T-helper 1 cell treated with Interleukin-12 subunit alpha and Interleukin-12 subunit beta and Interleukin-4 antibody, amounts not matched to agents 30 ng/mL and 1 ng/mL, for 36 hours (primary cell): ENCODE measurements at regions not wholly inside any gene's neighbourhood (a gene's known extent, or its start where the extent isn't known, plus 50 kb on each side); places are given as distances from the start of the nearest gene placed in this dataset.
"Not testable (repeated sequence)": the region's sequence is repeated elsewhere in the genome, so short reads cannot be mapped to it uniquely, and the experiment has no call there.

Source experiments
- intact Hi-C: fragments of 100-400 bp; cut with micrococcal nuclease; formaldehyde crosslinking; loops from one replicate; pipeline ENCODE4 v1.15.1; 2024

DNA sequence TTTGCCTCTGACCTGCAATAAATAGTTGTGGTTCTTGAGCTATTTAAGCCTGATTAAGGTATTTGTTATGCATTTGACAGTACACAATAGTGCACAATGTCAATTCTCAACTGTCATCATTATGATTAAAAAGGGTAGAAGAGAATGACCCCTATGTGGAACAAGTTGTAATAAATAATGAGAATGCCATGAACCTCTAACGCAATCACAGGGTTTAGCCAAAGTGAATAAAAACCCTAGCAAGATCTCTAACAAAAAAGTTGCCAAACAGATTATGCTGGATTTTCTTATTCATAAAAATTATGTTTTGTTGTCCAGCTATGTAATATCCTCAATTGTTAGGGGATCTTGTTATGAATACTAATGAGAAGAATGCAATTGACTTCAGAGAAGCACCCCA, 387.4 kb downstream of the GPAT3 start:
- intact Hi-C loops = no loop called here

DNA sequence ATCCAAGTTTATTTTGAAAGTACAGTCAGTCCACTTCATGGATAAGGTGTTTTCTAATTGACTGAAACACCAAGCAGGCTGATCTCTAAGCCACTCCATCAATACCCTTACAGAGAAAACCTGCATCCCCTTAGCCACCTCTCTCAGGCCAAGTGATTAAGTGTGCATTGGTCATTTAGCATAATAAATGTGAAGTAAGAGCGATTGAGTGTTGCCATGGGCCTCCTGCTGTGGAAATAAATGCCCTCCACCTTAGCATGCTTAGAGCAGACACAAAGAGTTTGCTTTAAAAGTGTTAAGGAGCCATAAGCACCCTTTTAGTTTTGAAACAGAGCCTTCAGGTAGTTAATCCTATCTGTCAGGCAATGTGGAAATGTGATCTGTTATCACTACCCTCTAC, 386.5 kb downstream of the GPAT3 start:
- intact Hi-C loops = no loop called here

DNA sequence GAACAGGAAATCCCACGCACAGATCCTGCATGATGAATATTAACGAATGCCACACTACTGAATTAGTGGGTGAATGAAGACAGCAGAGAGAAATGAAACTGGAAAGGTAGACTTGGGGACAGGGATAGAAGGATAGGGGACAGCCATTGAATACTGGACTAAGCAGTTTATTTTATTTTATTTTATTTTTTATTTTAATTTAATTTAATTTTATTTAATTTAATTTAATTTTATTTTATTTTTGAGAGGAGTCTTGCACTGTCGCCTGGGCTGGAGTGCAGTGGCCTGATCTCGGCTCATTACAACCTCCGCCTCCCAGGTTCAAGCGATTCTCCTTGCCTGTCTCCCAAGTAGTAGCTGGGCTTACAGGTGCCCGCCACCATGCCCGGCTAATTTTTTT, 385.2 kb downstream of the GPAT3 start:
- intact Hi-C loops = no loop called here

DNA sequence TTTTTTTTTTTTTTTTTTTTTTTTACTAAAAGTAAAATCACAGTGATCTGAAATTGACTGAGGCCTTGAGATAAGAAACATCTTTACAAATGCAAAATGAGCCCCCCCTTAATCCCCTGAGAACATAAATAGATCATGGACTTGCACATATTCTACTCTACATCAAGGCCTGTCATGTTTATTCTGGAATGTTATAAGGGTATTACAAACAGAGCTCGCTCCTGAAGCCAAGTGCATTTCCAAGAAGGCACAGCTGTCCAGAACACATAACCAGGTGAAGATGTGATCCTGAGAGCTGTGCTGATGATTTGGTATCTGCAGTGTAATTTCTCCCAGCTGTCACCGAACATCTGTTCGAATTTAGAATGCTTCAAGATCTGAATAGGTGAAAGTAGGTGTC, 384.5 kb downstream of the GPAT3 start:
- intact Hi-C loops = no loop called here

DNA sequence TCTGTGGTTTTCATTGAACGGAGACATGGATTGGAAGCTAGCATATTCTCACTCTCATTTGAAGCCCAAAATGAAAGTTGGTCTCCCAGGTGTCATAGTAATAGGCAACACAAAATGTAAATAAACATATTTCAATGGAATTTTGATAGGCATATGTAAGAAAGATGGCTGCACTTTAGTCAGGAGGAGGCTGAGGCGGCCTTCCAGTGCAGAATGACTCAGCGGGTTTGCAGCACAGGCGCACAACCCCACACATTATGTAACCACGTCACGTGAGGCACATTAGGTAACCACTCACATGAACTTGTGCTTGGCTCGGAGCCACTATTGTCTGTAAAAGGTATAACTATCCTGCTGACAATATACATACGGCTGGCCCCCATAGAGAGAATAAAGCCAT, 381.7 kb downstream of the GPAT3 start:
- intact Hi-C loops = loop anchor here (10.0 kb wide), 1 partner anchor 1767 kb away; no protein-coding TSS in a partner anchor

DNA sequence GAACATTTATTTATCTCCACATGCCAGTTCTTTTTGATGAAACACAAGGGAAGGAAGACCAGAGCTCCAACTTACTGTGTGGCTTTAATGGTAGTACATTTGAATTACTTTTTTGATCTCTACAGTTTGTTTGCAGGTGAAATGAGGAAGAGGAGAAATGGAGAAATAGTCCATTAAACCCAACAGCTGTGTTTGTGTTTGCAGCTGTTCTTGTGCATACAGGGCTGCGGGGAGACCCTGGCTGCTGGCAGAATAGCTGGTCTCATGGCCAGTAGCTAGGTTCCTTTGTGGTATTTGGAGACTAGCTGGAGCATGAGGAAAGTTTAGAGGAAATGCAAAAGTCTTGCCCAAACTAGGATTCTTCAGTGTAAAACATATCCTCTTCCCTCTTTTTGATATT, 374.8 kb downstream of the GPAT3 start:
- intact Hi-C loops = loop anchor here (10.0 kb wide), 1 partner anchor 1774 kb away; no protein-coding TSS in a partner anchor

DNA sequence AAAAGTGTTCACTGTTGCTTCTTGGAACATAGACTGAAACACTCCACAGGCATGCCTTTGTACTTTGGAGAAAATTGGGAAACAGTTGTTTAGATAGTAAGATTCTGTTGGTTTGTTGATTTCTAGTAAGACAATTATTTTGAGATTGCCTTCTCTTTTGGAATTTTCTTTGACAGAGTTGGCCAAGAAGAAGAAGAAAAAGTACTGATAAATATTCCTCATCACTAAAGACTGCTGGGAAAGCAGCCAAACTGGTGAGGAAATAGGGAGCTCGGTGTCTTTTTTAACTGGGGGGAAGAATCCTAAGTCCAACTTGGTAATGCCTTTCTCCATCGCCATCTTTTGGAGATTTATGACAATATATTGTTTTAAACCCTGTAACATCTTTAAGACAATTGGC, 370.7 kb downstream of the GPAT3 start:
- intact Hi-C loops = no loop called here

DNA sequence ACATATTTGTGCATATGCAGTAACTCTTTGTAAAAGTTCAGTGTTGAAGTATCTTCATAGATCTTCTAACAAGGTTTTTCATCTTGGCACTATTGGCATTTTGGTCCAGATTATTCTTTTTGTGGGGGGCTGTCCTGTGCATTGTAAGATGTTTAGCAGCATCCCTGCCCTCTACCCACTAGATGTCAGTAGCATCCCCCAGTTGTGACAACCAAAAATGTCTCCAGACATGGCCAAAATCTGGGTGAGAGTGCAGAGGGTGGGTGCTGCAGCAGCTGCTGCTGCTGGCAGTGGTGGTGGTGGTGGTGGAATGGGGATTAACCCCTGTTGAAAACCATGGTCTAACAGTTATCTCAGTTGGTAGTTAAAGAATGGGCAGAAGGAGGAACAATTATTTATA, 370.0 kb downstream of the GPAT3 start:
- intact Hi-C loops = no loop called here

DNA sequence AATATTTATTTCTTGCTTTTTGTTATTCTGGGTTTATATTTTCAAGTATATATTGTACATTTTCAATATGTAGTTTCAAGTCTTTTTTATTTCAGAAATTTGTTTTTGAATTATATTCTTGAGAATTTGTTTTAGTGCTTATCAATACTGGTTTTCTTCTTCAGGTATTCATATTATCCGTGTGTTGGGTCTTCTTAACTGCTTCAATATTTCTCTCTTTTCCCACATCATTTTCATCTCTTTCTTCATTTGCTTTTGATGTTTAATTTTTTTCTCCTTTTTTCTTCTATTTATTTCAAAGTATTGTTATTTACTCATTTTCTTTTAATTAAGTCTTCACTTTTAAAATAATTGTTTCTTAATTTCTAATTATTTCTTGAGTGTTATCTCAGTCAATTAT, 367.8 kb downstream of the GPAT3 start:
- intact Hi-C loops = not testable (repeated sequence)

DNA sequence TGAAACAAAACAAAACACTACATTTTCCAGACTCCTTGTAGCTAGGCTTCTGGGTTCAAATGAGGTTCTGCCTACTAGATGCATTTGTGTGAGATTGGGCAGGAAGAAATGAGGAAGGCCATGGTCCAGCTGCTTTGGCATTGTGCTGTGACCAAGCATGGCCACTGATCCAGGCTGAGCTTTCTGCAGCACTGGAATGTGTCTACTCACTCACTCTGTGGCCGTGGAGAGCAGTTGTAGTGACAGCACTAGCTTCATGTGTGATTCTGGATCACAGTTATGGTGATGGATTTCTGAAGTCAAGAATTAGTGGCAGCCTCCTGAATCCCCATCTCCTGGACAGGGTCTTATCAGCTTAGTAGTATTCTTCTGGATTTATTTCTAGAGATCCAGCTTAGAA, 358.9 kb downstream of the GPAT3 start:
- intact Hi-C loops = no loop called here

DNA sequence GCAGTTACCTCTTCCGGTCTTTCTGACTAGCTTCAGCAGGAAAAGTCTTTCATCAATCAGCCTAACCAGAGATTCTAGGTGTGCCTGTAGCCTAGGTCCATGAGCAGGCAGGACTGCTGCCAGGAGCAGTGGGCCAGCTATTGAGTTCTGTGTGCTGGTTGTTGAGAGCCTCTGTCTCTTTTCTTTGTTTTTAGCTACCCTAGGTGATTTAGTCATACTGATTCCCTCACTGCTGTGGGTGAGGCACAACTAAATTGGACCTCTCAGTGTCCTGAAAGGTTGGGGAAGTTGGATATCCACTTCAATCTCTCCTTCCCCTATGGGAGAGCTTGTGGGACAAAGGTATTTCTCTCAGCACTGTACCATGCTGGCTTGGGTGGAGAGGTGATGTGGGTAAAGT, 354.9 kb downstream of the GPAT3 start:
- intact Hi-C loops = no loop called here

DNA sequence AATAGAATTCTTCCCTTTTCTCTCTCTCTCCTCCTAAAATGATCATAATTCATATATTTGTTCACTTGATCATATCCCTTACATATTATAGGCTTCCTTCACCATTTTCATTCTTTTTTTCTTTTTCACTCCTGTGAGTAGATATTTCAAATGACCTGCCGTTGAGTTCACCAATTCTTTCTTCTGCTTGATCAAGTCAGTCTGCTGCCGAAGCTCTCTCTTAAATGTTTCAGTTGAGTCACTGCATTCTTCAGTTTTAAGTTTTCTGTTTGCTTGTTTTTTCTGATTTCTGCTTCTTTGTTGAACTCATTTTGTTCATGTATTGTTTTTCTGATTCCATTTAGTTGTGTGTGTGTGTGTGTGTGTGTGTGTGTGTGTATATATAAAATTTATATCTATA, 354.3 kb downstream of the GPAT3 start:
- intact Hi-C loops = no loop called here

DNA sequence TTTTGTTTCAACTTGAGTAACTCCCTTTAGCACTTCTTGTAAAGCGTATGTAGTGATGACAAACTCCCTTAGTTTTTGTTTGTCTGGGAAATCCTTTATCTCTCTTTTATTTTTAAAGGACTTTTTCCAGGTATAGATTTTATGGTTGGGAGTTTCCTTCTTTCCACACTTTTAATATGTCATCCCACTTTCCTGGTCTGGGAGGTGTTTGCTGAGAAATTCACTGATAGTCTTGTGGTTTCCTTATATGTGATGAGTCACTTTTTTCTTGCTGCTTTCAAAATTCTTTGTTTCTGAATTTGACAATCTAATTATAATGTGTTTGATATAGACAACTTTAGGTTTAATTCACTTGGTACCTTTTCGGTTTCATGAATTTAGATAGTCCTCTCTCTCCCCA, 353.9 kb downstream of the GPAT3 start:
- intact Hi-C loops = no loop called here

DNA sequence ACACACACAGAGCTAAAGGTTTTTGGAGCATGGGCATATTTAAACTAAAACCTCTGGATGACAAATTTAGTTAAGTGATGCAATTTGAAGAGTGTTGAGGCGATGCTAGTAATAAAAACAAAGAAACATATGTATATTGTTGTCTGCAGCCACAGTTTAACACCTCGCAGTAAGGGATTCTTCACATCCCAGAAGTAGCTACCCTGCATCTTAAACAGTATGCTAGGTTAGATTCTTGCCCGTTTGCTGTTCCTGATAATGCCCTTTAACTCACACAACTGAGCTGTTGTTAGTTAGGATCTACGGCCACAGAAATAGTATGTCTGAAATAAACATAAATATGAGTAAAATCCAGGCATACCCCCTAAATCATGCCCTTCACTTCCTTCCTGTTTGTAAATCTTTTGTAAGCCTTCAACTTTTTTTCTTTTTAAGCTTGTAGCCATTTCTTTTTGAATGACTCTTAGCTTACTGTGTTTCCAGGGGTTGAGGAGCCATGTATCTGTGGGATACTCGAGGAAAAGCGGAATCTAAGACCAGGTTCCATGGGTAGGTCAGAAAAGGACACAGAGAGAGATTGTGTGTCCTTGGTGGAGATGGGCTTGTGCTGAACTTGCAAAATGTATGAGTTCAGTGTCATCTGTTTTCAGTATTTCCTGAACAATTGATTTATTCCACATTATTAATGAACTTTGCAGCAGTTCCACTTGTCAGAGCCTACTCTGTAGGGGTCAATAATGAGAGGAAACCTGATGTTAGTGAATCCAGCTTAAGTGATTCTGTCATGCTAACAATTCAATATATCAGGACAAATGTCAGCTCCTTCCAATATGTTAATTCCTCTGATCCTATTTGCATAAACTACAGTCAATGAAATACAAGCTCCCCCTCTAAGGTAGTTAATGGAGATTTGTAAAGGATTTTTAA, 349.6 kb downstream of the GPAT3 start:
- intact Hi-C loops = no loop called here

DNA sequence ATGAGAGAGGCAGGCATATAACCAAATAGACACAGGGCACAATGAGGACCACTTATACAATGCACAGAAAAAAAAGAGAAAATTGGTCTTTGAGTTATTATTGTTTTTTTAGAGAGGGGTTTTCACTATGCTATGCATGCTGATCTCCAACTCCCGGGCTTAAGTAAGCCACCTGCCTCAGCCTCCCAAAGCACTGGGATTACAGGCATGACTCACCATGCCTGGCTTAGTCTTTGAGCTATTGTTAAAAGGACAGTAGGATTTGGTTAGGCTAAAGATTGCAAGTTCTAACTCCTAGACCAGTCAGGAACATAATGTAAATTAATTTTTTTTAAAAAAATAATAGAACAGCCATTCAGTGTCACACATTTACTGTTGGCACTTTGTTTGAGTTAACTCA, 340.1 kb downstream of the GPAT3 start:
- intact Hi-C loops = no loop called here

DNA sequence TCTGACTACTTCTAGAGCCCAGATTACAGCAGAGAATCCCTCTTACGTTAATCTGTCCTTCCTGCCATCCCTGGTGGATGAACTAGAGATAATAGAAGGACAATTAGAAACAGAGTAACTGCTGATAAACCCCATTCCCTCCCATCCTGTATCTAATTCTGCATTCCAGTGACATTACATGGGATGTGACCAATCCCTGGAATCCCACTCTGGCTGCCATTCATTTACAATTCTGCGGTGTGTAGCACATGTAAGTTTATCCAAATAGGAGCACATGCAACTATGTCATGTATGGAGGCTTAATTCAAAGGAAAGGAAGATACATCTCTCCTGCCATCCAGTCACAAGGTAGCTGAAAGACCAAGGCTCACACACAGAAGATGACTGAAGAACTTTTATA, 339.5 kb downstream of the GPAT3 start:
- intact Hi-C loops = no loop called here

DNA sequence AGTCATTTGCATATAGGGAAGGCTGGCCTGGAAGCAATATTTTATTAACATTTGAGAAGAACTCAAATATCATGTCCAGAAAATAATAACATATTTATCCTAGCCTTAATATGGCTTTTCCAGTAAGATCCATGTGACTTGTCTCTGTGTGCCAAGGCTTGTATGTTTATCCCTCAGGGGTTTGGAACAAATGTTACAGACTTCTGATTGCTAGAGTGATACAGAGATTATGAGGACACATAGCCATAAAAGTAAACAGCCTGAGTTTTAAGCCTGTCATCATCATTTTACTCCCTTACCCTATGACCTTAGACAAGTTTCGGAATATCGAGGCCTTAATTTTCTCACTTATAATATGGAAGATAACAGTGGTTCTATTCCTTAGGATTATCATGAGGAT, 338.1 kb downstream of the GPAT3 start:
- intact Hi-C loops = no loop called here

DNA sequence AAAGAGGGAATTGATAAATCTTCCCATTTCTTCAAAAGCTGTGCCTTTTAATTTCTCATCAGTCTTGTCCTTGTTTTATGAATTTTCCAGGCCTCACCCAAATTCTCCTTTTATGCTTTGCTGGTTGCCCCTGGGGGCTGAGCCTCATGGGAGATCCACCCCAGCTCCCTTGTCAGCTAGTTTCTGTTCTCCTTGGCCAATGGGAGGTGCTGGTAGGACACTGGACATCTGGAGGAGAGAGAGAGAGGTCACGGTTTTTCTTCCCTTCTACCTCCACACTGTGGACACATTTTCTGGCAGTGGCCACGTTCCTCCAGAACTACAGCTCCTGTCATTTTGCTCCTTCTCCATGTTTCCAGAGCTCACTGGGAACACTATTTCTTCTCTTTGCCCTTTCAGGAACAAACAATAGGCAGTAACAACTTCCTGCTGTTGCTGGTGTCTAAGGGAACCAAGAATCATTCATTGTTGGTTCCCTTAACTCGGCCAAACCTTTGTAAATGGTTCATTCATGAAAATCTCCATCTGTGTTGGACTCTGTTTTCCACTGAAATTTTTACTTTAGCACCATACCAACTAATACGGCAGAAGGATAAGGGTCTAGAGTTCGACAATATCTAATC, 334.5 kb downstream of the GPAT3 start:
- intact Hi-C loops = no loop called here

DNA sequence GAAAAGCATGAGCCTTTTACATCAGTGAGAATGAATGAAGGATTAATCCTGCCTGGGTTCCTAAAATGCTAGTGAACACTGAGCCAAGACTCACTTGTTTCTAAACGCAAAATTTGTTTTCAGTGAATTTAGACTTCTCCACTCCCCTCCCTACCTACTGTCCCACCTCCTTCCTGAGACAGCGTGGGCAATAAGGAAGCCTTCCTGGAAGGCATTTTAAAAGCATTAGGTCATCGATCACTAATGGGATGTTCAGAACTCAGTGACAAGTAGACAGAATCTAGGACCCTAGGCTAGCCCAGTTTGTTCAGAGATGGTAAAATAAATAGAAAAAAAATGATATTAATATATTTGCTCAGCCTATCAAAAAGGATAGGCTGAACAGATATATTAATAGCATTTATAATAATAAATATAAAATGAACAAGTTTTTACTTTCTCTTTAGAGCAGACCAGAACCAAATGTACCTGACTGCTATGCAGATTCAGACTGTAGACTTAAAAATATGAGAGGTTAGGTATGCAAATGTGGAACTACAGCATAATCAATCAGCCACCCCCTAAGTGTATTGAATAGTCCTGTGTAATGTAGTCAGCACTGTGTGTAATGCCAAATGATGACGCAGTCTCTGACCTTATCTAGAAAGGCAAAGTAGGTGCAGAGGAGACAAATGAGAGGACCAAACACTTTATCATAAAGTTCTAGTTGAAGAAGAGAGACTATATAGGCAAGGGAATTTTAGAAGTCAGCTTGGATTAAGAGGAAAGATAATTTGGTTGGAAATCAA, 331.1 kb downstream of the GPAT3 start:
- intact Hi-C loops = no loop called here

DNA sequence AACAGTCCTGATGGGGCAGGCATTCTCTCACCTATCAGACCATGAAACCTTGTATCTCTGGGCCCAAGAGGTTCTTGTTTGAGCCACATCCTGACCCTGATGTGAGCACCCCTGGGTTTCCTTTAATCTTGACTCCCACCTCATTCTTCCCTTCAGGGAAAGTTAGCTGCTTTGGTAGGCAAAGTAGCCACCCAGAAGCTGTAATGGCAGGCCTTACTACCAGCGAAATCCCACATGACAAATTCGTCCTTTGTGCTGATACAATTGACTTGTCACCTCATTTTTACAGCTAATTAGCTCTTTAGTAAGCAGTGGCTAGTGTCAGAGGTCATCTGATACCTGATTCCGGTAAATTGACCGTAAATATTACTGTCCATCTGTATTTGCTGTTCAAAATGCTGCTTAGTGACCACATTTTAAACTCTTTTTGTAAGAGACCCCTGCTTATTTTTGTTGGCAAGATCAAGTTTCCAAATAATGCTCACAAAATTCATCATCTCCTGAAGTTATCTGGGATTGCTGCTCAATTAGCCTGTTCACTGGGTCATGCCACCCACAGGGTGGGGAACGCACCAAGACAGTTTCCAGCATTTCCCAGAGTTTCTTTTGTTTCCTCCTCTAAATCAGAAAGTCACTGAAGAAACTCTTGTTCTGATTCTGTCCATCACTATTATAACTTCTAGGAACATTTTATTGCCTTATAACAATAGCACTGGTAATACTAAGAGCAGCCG, 329.7 kb downstream of the GPAT3 start:
- intact Hi-C loops = no loop called here

DNA sequence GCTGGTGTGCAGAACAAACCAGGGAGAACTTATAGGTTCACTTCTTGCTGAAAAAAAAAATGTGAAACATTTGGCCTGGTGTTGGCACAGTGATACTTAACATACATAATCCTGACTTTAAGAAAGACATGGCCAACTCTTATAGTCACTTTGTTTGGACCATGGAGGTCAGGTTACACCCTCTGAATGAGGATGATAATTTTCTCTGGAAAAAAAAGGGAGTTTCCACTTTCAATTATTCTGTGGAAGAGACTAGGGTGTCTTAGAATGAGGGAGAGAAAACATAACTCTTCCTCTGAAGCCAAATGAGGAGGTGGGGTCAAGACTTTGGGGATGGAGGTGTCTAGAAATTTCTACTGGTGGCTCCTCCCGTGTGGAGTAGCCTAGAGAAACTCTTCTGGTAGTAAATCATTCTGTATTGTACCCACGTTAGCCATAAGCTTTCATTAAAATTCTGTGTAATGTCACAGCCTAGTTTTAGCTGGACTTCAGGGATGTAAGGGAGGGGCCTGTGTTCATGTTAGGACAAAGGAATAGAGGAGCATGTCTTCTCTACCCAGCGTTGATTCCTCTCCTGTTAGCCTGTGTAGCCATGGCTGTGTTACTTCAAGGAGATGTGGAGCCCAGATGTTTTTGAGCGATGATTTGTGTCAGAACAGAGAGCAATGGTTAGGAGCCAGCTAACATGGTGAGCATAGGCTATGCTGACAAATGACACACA, 328.3 kb downstream of the GPAT3 start:
- intact Hi-C loops = no loop called here
